Ishikawa (cell line): ENCODE measurements at regions not wholly inside any gene's neighbourhood (a gene's known extent, or its start where the extent isn't known, plus 50 kb on each side); places are given as distances from the start of the nearest gene placed in this dataset.

ENCODE experiments used
- CEBPB ChIP-seq: IDR thresholded peaks from 2 replicates; pipeline ENCODE4 v1.6.1; 2012
- CREB1 ChIP-seq: IDR thresholded peaks from 2 replicates; pipeline ENCODE4 v1.6.1; 2012; ENCODE audit warnings: low read depth
- EGR1 ChIP-seq: IDR thresholded peaks from 2 replicates; pipeline ENCODE4 v1.6.1; 2012
- EP300 ChIP-seq: IDR thresholded peaks from 2 replicates; pipeline ENCODE4 v1.6.1; 2012; ENCODE audit warnings: borderline replicate concordance
- FOXM1 ChIP-seq: IDR thresholded peaks from 2 replicates; pipeline ENCODE4 v1.6.1; 2012; ENCODE audit warnings: low read depth, borderline replicate concordance
- MAX ChIP-seq: IDR thresholded peaks from 2 replicates; pipeline ENCODE4 v1.6.1; 2012
- NFIC ChIP-seq: IDR thresholded peaks from 2 replicates; pipeline ENCODE4 v1.6.1; 2012
- RAD21 ChIP-seq: IDR thresholded peaks from 2 replicates; pipeline ENCODE4 v1.6.1; 2012; ENCODE audit warnings: low read depth
- REST ChIP-seq: IDR thresholded peaks from 2 replicates; pipeline ENCODE4 v1.6.1; 2012; ENCODE audit warnings: low read depth, mild to moderate bottlenecking
- TAF1 ChIP-seq: IDR thresholded peaks from 2 replicates; pipeline ENCODE4 v1.6.1; 2012; ENCODE audit warnings: low read depth, mild to moderate bottlenecking
- TCF12 ChIP-seq: IDR thresholded peaks from 2 replicates; pipeline ENCODE4 v1.6.1; 2012; ENCODE audit warnings: low read depth
- TEAD4 ChIP-seq: IDR thresholded peaks from 2 replicates; pipeline ENCODE4 v1.6.1; 2012
- USF1 ChIP-seq: IDR thresholded peaks from 2 replicates; pipeline ENCODE4 v1.6.1; 2012
- YY1 ChIP-seq: IDR thresholded peaks from 2 replicates; pipeline ENCODE4 v1.6.1; 2012; ENCODE audit warnings: low read depth
- ZBTB7A ChIP-seq: IDR thresholded peaks from 2 replicates; pipeline ENCODE4 v1.6.1; 2012; ENCODE audit warnings: low read depth

- TF ChIP-seq MAX = no peak
- peak; percentile 21; the same call in 1 of the 2 replicates for TF ChIP-seq RAD21
These were observed 52.7 kb downstream of the KCNA5 start for GRCh38 chr12:5096241-5096924.

- TF ChIP-seq CREB1 (no peak), TCF12 (no peak), YY1 (no peak), EP300 (no peak), RAD21 (no peak), TAF1 (no peak), MAX (no peak), EGR1 (no peak), REST (no peak), USF1 (no peak), NFIC (no peak), CEBPB (no peak), FOXM1 (no peak)
These were observed 54.1 kb downstream of the KCNA5 start for GRCh38 chr12:5097786-5098185.

GRCh38 chr12:5099136-5099535, 55.5 kb downstream of the KCNA5 start:
- TF ChIP-seq TAF1 (no peak), CEBPB (no peak), NFIC (no peak), EP300 (no peak), ZBTB7A (no peak), USF1 (no peak), REST (no peak), EGR1 (no peak), CREB1 (no peak)

GRCh38 chr12:5099591-5099990, 55.9 kb downstream of the KCNA5 start:
- TF ChIP-seq USF1 (no peak), FOXM1 (no peak), TEAD4 (no peak), YY1 (no peak)

- TF ChIP-seq EGR1 = no peak
- TF ChIP-seq TEAD4 = no peak
- TF ChIP-seq TAF1 = no peak
- no peak for TF ChIP-seq FOXM1
- no peak for TF ChIP-seq MAX
- no peak for TF ChIP-seq ZBTB7A
- TF ChIP-seq CEBPB = no peak
- no peak for TF ChIP-seq TCF12
- no peak for TF ChIP-seq REST
- no peak for TF ChIP-seq YY1
- no peak for TF ChIP-seq NFIC
- no peak for TF ChIP-seq EP300
- TF ChIP-seq RAD21 = no peak
- TF ChIP-seq USF1 = no peak
- no peak for TF ChIP-seq CREB1
These were observed 58.0 kb downstream of the KCNA5 start for GRCh38 chr12:5101686-5102085.
